GM23338 (cell line): ENCODE measurements at regions not wholly inside any gene's neighbourhood (a gene's known extent, or its start where the extent isn't known, plus 50 kb on each side); places are given as distances from the start of the nearest gene placed in this dataset.

Source experiments
- ATAC-seq: fragments of 200-7000 bp; cut with Tn5 transposase; 3 replicates; pipeline ENCODE4 v1.9.1; 2020
- DNase-seq: peaks from one replicate; pipeline ENCODE4 v3.0.0-alpha.2; 2015; ENCODE audit warnings: low spot score
- H2AFZ ChIP-seq: fragments of 200-600 bp; sonication (generic); 2 replicates; pipeline ENCODE4 v1.8.0; 2016; ENCODE audit warnings: antibody characterized with exemption, mild to moderate bottlenecking, moderate library complexity
- H3F3A ChIP-seq: fragments of 200-600 bp; sonication (generic); replicated peaks from 2 replicates; pipeline ENCODE4 v1.8.0; 2017; ENCODE audit warnings: antibody characterized with exemption, mixed run types, low read depth
- H3K27ac ChIP-seq: fragments of 200-600 bp; sonication (generic); 2 replicates; pipeline ENCODE4 v1.6.1; 2016; ENCODE audit warnings: low read depth
- H3K27me3 ChIP-seq: fragments of 200-600 bp; sonication (generic); 2 replicates; pipeline ENCODE4 v1.8.0; 2016; ENCODE audit warnings: mild to moderate bottlenecking, mixed run types, moderate library complexity; ENCODE audit not compliant: insufficient read depth
- H3K36me3 ChIP-seq: fragments of 200-600 bp; sonication (generic); 2 replicates; pipeline ENCODE4 v1.8.0; 2016; ENCODE audit warnings: mild to moderate bottlenecking; ENCODE audit not compliant: insufficient read depth
- H3K4me1 ChIP-seq: fragments of 200-600 bp; sonication (generic); 2 replicates; pipeline ENCODE4 v1.8.0; 2016; ENCODE audit warnings: mild to moderate bottlenecking, moderate library complexity; ENCODE audit not compliant: insufficient read depth
- H3K4me2 ChIP-seq: fragments of 200-600 bp; sonication (generic); 2 replicates; pipeline ENCODE4 v1.7.1; 2017; ENCODE audit warnings: mixed run types
- H3K4me3 ChIP-seq: fragments of 200-600 bp; sonication (generic); 2 replicates; pipeline ENCODE4 v1.6.1; 2016; ENCODE audit warnings: mixed run types
- H3K79me2 ChIP-seq: fragments of 200-600 bp; sonication (generic); replicated peaks from 2 replicates; pipeline ENCODE4 v1.8.0; 2017; ENCODE audit warnings: mild to moderate bottlenecking; ENCODE audit not compliant: insufficient read depth
- H3K9me2 ChIP-seq: fragments of 200-600 bp; sonication (generic); 2 replicates; pipeline ENCODE4 v1.8.0; 2017; ENCODE audit not compliant: insufficient read depth
- H4K20me1 ChIP-seq: fragments of 200-600 bp; sonication (generic); replicated peaks from 2 replicates; pipeline ENCODE4 v1.8.0; 2017; ENCODE audit warnings: mild to moderate bottlenecking; ENCODE audit not compliant: insufficient read depth
- H3K27ac Mint-ChIP-seq: 2 replicates; pipeline ENCODE4 v1.8.0; 2020; ENCODE audit warnings: inconsistent platforms, mild to moderate bottlenecking, moderate library complexity, mixed read lengths
- H3K27me3 Mint-ChIP-seq: 3 replicates; pipeline ENCODE4 v1.8.0; 2022; ENCODE audit warnings: low read depth, mild to moderate bottlenecking, moderate library complexity, mixed read lengths, inconsistent platforms; ENCODE audit not compliant: insufficient read depth, poor library complexity
- H3K36me3 Mint-ChIP-seq: 3 replicates; pipeline ENCODE4 v1.8.0; 2021; ENCODE audit warnings: low read depth, mild to moderate bottlenecking, inconsistent platforms, moderate library complexity, mixed read lengths
- H3K4me1 Mint-ChIP-seq: 3 replicates; pipeline ENCODE4 v1.8.0; 2020; ENCODE audit warnings: mild to moderate bottlenecking, inconsistent platforms, mixed read lengths
- H3K4me3 Mint-ChIP-seq: 3 replicates; pipeline ENCODE4 v1.8.0; 2021; ENCODE audit warnings: moderate library complexity, mild to moderate bottlenecking, inconsistent platforms, mixed read lengths
- H3K9me3 Mint-ChIP-seq: 3 replicates; pipeline ENCODE4 v1.8.0; 2020; ENCODE audit warnings: moderate library complexity, mild to moderate bottlenecking, inconsistent platforms, mixed read lengths
- CREB1 ChIP-seq: fragments of 250-450 bp; sonication (Bioruptor Pico); IDR thresholded peaks from 2 replicates; pipeline ENCODE4 v1.5.0; 2020; ENCODE audit warnings: low read depth, mild to moderate bottlenecking, moderate library complexity
- EZH2 ChIP-seq: fragments of 200-600 bp; sonication (generic); IDR thresholded peaks from one replicate; pipeline ENCODE4 v1.8.0; 2017; ENCODE audit warnings: antibody characterized with exemption, mild to moderate bottlenecking, low read depth; ENCODE audit not compliant: unreplicated experiment
- EZH2phosphoT487 ChIP-seq: fragments of 200-600 bp; sonication (generic); IDR thresholded peaks from one replicate; pipeline ENCODE4 v1.8.1; 2018; ENCODE audit warnings: antibody characterized with exemption; ENCODE audit not compliant: unreplicated experiment
- JUNB ChIP-seq: IDR thresholded peaks from one replicate; pipeline ENCODE4 v1.6.1; 2016; ENCODE audit warnings: antibody characterized with exemption; ENCODE audit not compliant: unreplicated experiment
- NANOG ChIP-seq: IDR thresholded peaks from 2 replicates; pipeline ENCODE4 v1.6.1; 2016; ENCODE audit warnings: antibody characterized with exemption, borderline replicate concordance
- POLR2AphosphoS5 ChIP-seq: IDR thresholded peaks from 2 replicates; pipeline ENCODE4 v1.6.1; 2016; ENCODE audit warnings: antibody characterized with exemption, low read depth
- STAT1 ChIP-seq: IDR thresholded peaks from one replicate; pipeline ENCODE4 v1.6.1; 2016; ENCODE audit warnings: antibody characterized with exemption; ENCODE audit not compliant: unreplicated experiment
- ZNF331 ChIP-seq: fragments of 250-450 bp; sonication (Bioruptor Pico); IDR thresholded peaks from 2 replicates; pipeline ENCODE4 v1.5.0; 2020; ENCODE audit warnings: low read depth, mild to moderate bottlenecking, moderate library complexity
- TF ChIP-seq, protein P1 (sequence below): IDR thresholded peaks from one replicate; pipeline ENCODE4 v1.6.1; 2018; ENCODE audit warnings: antibody characterized with exemption; ENCODE audit not compliant: unreplicated experiment
- TF ChIP-seq, protein P2 (sequence below): IDR thresholded peaks from 2 replicates; pipeline ENCODE4 v1.6.1; 2016; ENCODE audit warnings: antibody characterized with exemption
- TF ChIP-seq, protein P3 (sequence below), 2 experiments: fragments of 200-600 bp in 1 of 2; sonication (generic) in 1 of 2; conservative IDR thresholded peaks; 2 replicates each; pipeline versions ENCODE4 v1.5.1 to v1.6.1; 2016 to 2017; ENCODE audit warnings: antibody characterized with exemption in 2 of 2, low read depth in 2 of 2, mild to moderate bottlenecking in 2 of 2, moderate library complexity in 1 of 2

DNA sequence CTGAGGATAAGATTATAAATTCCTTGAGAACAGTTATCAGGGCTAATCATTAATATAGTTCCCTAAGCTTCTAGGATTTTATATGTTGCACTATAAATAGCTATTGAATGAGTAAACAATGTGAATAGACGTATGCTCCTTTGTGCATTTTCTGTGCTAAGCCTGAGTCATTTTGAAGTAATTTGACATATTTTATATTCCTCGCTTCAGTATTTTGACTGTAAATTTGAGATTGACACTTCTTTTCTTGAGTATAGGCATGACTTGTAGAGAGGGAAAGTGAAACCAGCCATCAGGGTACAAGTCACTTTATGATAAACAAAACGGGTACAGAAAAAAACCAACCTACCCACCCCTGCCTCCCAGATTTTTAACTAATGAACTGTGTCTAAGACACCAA lies 367.7 kb upstream of the PRR16 start (continued):
- TF ChIP-seq, protein P1, sequence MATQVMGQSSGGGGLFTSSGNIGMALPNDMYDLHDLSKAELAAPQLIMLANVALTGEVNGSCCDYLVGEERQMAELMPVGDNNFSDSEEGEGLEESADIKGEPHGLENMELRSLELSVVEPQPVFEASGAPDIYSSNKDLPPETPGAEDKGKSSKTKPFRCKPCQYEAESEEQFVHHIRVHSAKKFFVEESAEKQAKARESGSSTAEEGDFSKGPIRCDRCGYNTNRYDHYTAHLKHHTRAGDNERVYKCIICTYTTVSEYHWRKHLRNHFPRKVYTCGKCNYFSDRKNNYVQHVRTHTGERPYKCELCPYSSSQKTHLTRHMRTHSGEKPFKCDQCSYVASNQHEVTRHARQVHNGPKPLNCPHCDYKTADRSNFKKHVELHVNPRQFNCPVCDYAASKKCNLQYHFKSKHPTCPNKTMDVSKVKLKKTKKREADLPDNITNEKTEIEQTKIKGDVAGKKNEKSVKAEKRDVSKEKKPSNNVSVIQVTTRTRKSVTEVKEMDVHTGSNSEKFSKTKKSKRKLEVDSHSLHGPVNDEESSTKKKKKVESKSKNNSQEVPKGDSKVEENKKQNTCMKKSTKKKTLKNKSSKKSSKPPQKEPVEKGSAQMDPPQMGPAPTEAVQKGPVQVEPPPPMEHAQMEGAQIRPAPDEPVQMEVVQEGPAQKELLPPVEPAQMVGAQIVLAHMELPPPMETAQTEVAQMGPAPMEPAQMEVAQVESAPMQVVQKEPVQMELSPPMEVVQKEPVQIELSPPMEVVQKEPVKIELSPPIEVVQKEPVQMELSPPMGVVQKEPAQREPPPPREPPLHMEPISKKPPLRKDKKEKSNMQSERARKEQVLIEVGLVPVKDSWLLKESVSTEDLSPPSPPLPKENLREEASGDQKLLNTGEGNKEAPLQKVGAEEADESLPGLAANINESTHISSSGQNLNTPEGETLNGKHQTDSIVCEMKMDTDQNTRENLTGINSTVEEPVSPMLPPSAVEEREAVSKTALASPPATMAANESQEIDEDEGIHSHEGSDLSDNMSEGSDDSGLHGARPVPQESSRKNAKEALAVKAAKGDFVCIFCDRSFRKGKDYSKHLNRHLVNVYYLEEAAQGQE, result no peak
- TF ChIP-seq STAT1, result no peak
- TF ChIP-seq JUNB, result no peak

DNA sequence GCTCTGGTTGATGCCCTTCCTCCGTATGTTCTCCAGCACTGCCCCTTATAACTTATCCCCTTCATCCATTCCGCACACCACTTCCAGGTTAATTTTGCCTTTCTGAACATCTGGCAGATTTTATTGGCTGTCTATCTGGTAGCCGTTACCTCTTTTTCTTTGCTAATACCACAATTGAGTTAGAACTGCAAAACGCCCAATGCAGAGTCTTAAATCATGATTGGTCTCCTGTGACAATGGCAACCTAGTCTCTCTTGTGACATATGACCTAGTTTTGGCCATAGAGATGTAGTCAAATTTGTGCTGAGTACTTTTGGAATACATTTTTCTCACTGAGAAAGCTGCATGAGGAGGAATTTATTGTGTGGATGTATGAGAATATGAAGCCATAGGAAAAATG lies 365.7 kb upstream of the PRR16 start:
- no peak for TF ChIP-seq EZH2phosphoT487
- no peak for TF ChIP-seq ZNF331 (CRISPR knock-in tag)
- TF ChIP-seq STAT1, result no peak
- TF ChIP-seq CREB1 (CRISPR knock-in tag), result no peak
- no peak for TF ChIP-seq NANOG
- TF ChIP-seq POLR2AphosphoS5, result no peak
- TF ChIP-seq, protein P1, result no peak
- TF ChIP-seq, protein P2, sequence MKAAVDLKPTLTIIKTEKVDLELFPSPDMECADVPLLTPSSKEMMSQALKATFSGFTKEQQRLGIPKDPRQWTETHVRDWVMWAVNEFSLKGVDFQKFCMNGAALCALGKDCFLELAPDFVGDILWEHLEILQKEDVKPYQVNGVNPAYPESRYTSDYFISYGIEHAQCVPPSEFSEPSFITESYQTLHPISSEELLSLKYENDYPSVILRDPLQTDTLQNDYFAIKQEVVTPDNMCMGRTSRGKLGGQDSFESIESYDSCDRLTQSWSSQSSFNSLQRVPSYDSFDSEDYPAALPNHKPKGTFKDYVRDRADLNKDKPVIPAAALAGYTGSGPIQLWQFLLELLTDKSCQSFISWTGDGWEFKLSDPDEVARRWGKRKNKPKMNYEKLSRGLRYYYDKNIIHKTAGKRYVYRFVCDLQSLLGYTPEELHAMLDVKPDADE, result no peak
- TF ChIP-seq, protein P3, sequence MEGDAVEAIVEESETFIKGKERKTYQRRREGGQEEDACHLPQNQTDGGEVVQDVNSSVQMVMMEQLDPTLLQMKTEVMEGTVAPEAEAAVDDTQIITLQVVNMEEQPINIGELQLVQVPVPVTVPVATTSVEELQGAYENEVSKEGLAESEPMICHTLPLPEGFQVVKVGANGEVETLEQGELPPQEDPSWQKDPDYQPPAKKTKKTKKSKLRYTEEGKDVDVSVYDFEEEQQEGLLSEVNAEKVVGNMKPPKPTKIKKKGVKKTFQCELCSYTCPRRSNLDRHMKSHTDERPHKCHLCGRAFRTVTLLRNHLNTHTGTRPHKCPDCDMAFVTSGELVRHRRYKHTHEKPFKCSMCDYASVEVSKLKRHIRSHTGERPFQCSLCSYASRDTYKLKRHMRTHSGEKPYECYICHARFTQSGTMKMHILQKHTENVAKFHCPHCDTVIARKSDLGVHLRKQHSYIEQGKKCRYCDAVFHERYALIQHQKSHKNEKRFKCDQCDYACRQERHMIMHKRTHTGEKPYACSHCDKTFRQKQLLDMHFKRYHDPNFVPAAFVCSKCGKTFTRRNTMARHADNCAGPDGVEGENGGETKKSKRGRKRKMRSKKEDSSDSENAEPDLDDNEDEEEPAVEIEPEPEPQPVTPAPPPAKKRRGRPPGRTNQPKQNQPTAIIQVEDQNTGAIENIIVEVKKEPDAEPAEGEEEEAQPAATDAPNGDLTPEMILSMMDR (conservative IDR thresholded peaks at IDR 0.05; ENCODE audit: low read depth in 2 of 2), result no peak
- no peak for TF ChIP-seq EZH2
- Histone ChIP-seq H3K79me2 (no peaks in the 10 kb centered on the region), H3K4me2 (no peak overlapping the region), H3K4me1 (no peaks in the 10 kb centered on the region), H3K36me3 (no peaks in the 10 kb centered on the region; the same call in 1 of the 2 replicates), H3K27me3 (no peaks in the 10 kb centered on the region), H4K20me1 (no peaks in the 10 kb centered on the region), H3K9me2 (no peaks in the 10 kb centered on the region), H3F3A (no peaks in the 10 kb centered on the region), H2AFZ (no peak overlapping the region), H3K4me3 (no peak overlapping the region), H3K27ac (no peak overlapping the region)
- peaks cover 2% of the 10 kb centered on the region for H3K27me3 Mint-ChIP-seq
- H3K9me3 Mint-ChIP-seq, result no peaks in the 10 kb centered on the region
- no peaks in the 10 kb centered on the region for H3K4me1 Mint-ChIP-seq
- H3K36me3 Mint-ChIP-seq, result no peaks in the 10 kb centered on the region
- no peak for DNase-seq
- ATAC-seq, result no peak
- H3K27ac Mint-ChIP-seq, result no peak overlapping the region
- no peak overlapping the region for H3K4me3 Mint-ChIP-seq
